ENCODE measurements at regions not wholly inside any gene's neighbourhood (a gene's known extent, or its start where the extent isn't known, plus 50 kb on each side); places are given as distances from the start of the nearest gene placed in this dataset.

DNA sequence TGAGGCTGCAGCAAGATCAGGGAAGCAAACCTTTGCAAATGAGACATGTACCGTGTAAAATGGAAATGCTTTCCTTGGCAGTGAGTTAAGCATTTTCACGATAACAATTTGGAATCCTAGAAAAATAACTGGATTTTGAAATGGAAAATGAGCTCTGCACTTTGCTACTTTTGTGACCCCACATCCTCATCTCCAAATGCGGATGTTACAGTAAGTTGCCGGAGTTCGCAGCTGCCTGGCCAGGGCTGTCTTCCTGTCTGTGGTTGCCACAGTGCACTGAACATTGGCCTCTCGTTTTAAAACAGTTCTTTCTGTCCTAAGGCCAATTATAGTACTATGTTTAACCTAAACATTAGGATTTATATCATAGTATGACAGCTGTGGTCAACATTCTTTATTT, 136.2 kb upstream of the FZD8 start:
- no peak for TF ChIP-seq POLR2A (IDR thresholded peaks at IDR 0.05)
- TF ChIP-seq, protein P1, sequence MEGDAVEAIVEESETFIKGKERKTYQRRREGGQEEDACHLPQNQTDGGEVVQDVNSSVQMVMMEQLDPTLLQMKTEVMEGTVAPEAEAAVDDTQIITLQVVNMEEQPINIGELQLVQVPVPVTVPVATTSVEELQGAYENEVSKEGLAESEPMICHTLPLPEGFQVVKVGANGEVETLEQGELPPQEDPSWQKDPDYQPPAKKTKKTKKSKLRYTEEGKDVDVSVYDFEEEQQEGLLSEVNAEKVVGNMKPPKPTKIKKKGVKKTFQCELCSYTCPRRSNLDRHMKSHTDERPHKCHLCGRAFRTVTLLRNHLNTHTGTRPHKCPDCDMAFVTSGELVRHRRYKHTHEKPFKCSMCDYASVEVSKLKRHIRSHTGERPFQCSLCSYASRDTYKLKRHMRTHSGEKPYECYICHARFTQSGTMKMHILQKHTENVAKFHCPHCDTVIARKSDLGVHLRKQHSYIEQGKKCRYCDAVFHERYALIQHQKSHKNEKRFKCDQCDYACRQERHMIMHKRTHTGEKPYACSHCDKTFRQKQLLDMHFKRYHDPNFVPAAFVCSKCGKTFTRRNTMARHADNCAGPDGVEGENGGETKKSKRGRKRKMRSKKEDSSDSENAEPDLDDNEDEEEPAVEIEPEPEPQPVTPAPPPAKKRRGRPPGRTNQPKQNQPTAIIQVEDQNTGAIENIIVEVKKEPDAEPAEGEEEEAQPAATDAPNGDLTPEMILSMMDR (IDR thresholded peaks at IDR 0.05), result no peak
